ENCODE measurements at regions not wholly inside any gene's neighbourhood (a gene's known extent, or its start where the extent isn't known, plus 50 kb on each side); places are given as distances from the start of the nearest gene placed in this dataset.

GRCh38 chr5:163596608-163597315 is 91.3 kb downstream of the MAT2B start:
- Histone ChIP-seq H3K9ac (replicated peaks; ENCODE audit: extremely low read depth, insufficient read depth, low read length) (no peak overlapping the region), H2AFZ (ENCODE audit: low read depth, low read length) (no peak overlapping the region), H3K79me2 (ENCODE audit: control insufficient read depth, insufficient read depth, low read length) (no peaks in the 10 kb centered on the region), H3K4me3 (replicated peaks in 1 of 3; ENCODE audit: insufficient read depth in 1 of 3, low read depth in 1 of 3, low read length in 3 of 3) (no peak overlapping the region), H3K9me1 (replicated peaks; ENCODE audit: control insufficient read depth, extremely low read depth, insufficient read depth, low read length) (no peaks in the 10 kb centered on the region), H3K4me2 (ENCODE audit: insufficient read depth, low read length) (no peak overlapping the region), H3K4me1 (ENCODE audit: control insufficient read depth, extremely low read depth, insufficient read depth, low read length) (no peaks in the 10 kb centered on the region), H4K20me1 (replicated peaks; ENCODE audit: control insufficient read depth, extremely low read depth, insufficient read depth, low read length) (no peaks in the 10 kb centered on the region), H3K27ac (ENCODE audit: insufficient read depth, low read depth, low read length) (no peak overlapping the region), H3K27me3 (ENCODE audit: control insufficient read depth in 2 of 2, insufficient read depth in 2 of 2, low read length in 2 of 2) (no peaks in the 10 kb centered on the region), H3K36me3 (ENCODE audit: control insufficient read depth in 2 of 2, extremely low read depth in 1 of 2, insufficient read depth in 2 of 2, low read length in 2 of 2) (no peaks in the 10 kb centered on the region), H3K9me3 (replicated peaks; ENCODE audit: control insufficient read depth, insufficient read depth, low read length) (no peaks in the 10 kb centered on the region)
- dilution Hi-C loops (cut with MboI; ENCODE audit: extremely low pct_ligation_motif_present, low sequenced_read_pairs) = no loop called here
- intact Hi-C loops (cut with micrococcal nuclease) = no loop called here
- FAIRE-seq = no peak
- ChIA-PET POLR2A (no interaction called here), CTCF (interaction anchor here (1.0 kb wide), 1 partner anchor 11 kb away, joined by 3 read pairs; no protein-coding TSS in a partner anchor)
- BruUV-seq (replicated peaks) = no TSS peak
- TF ChIP-seq JUN (IDR thresholded peaks at IDR 0.05; ENCODE audit: borderline replicate concordance, insufficient read depth, insufficient read length, low read depth) (no peak), CTCF (IDR thresholded peaks at IDR 0.05; ENCODE audit: extremely low read depth in 1 of 2, insufficient read depth in 1 of 2, low read depth in 1 of 2, low read length in 2 of 2) (no peak), EZH2 (IDR thresholded peaks at IDR 0.05; ENCODE audit: borderline replicate concordance, low read depth, low read length, severe bottlenecking) (no peak), MYC (IDR thresholded peaks at IDR 0.05; ENCODE audit: low read depth, low read length) (no peak), GATA2 (IDR thresholded peaks at IDR 0.05; ENCODE audit: insufficient read depth, insufficient read length, low read depth, low read length) (no peak), FOS (IDR thresholded peaks at IDR 0.05; ENCODE audit: borderline replicate concordance, insufficient read depth, low read length) (no peak)
- no peak for DNase-seq (ENCODE audit: low read depth, low spot score)

Measured in endothelial cell of umbilical vein (primary cell).